K562 (cell line): ENCODE measurements at regions not wholly inside any gene's neighbourhood (a gene's known extent, or its start where the extent isn't known, plus 50 kb on each side); places are given as distances from the start of the nearest gene placed in this dataset.

ENCODE experiments used
- ATF6 ChIP-seq: sonication (generic); formaldehyde crosslinking; IDR thresholded peaks from 2 replicates; pipeline ENCODE4 v1.4.0; 2020; ENCODE audit warnings: mild to moderate bottlenecking, missing genetic modification reagents
- GTF2A2 ChIP-seq: IDR thresholded peaks from 2 replicates; pipeline ENCODE4 v1.6.1; 2016; ENCODE audit warnings: mild to moderate bottlenecking, missing genetic modification characterization, missing compliant biosample characterization
- SMAD4 ChIP-seq: fragments of 250-450 bp; sonication (Bioruptor Pico); conservative IDR thresholded peaks from 2 replicates; pipeline ENCODE4 v1.8.0; 2021; ENCODE audit warnings: inconsistent platforms, mild to moderate bottlenecking, moderate library complexity
- ZNF584 ChIP-seq: fragments of 200-800 bp; sonication (Bioruptor generic); IDR thresholded peaks from 2 replicates; pipeline ENCODE4 v1.6.1; 2016; ENCODE audit warnings: low read depth, mild to moderate bottlenecking, missing genetic modification characterization, missing compliant biosample characterization
- TF ChIP-seq, protein P1 (sequence below): fragments of 250-450 bp; sonication (Bioruptor Pico); IDR thresholded peaks from 2 replicates; pipeline ENCODE4 v1.4.0; 2020; ENCODE audit warnings: mild to moderate bottlenecking, moderate library complexity

GRCh38 chr3:14253022-14253706 is 74.5 kb downstream of the LSM3 start (continued):
- TF ChIP-seq, protein P1, sequence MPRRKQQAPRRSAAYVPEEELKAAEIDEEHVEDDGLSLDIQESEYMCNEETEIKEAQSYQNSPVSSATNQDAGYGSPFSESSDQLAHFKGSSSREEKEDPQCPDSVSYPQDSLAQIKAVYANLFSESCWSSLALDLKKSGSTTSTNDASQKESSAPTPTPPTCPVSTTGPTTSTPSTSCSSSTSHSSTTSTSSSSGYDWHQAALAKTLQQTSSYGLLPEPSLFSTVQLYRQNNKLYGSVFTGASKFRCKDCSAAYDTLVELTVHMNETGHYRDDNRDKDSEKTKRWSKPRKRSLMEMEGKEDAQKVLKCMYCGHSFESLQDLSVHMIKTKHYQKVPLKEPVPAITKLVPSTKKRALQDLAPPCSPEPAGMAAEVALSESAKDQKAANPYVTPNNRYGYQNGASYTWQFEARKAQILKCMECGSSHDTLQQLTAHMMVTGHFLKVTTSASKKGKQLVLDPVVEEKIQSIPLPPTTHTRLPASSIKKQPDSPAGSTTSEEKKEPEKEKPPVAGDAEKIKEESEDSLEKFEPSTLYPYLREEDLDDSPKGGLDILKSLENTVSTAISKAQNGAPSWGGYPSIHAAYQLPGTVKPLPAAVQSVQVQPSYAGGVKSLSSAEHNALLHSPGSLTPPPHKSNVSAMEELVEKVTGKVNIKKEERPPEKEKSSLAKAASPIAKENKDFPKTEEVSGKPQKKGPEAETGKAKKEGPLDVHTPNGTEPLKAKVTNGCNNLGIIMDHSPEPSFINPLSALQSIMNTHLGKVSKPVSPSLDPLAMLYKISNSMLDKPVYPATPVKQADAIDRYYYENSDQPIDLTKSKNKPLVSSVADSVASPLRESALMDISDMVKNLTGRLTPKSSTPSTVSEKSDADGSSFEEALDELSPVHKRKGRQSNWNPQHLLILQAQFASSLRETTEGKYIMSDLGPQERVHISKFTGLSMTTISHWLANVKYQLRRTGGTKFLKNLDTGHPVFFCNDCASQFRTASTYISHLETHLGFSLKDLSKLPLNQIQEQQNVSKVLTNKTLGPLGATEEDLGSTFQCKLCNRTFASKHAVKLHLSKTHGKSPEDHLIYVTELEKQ (CRISPR knock-in tag): peak; percentile 37; the same call in 1 of the 2 replicates
- TF ChIP-seq SMAD4 (CRISPR knock-in tag) (peak; percentile 72), GTF2A2 (tag) (peak; percentile 31; the same call in 1 of the 2 replicates), ZNF584 (CRISPR knock-in tag) (no peak), ATF6 (no peak)
